ENCODE measurements at regions not wholly inside any gene's neighbourhood (a gene's known extent, or its start where the extent isn't known, plus 50 kb on each side); places are given as distances from the start of the nearest gene placed in this dataset.

GRCh38 chr12:124514996-124515932 lies 52.1 kb downstream of the NCOR2 start:
- H3K9ac ChIP-seq (ENCODE audit: insufficient read depth, low read length) = no peak overlapping the region
- no peak for DNase-seq (ENCODE audit: low read depth in 2 of 2)
- peaks cover 2% of the 10 kb centered on the region for H4K20me1 ChIP-seq (ENCODE audit: control insufficient read depth, extremely low read depth, insufficient read depth, low read length)
- H3K27me3 ChIP-seq (ENCODE audit: control insufficient read depth, insufficient read depth, low read length) = no peaks in the 10 kb centered on the region
- peaks cover 3% of the 10 kb centered on the region for H3K36me3 ChIP-seq (ENCODE audit: control insufficient read depth, insufficient read depth, low read length)
- H3K79me2 ChIP-seq (ENCODE audit: control insufficient read depth, insufficient read depth, low read length) = peaks cover 39% of the 10 kb centered on the region
- H3K4me1 ChIP-seq (ENCODE audit: control insufficient read depth, extremely low read depth, insufficient read depth, low read length) = peaks cover 36% of the 10 kb centered on the region
- no peaks in the 10 kb centered on the region for H3K9me3 ChIP-seq (ENCODE audit: control insufficient read depth, insufficient read depth, low read depth, low read length)
- H2AFZ ChIP-seq (ENCODE audit: low read length) = no peak overlapping the region
- no peak overlapping the region for H3K27ac ChIP-seq (ENCODE audit: insufficient read depth, low read length)
- no peak overlapping the region for H3K4me3 ChIP-seq (replicated peaks in 1 of 4; ENCODE audit: control extremely low read depth in 1 of 4, insufficient read depth in 1 of 4, low read depth in 3 of 4, low read length in 4 of 4)
- TF ChIP-seq CTCF (conservative IDR thresholded peaks at IDR 0.05 in 1 of 2, IDR thresholded peaks at IDR 0.05 in 1 of 2; ENCODE audit: low read depth in 1 of 2, low read length in 2 of 2) = no peak
- no peak for TF ChIP-seq EZH2 (IDR thresholded peaks at IDR 0.05; ENCODE audit: low read length, missing control alignments)
- no peak overlapping the region for H3K4me2 ChIP-seq (ENCODE audit: extremely low read depth, insufficient read depth, low read length)

GRCh38 chr12:124514145-124514995 lies 53.0 kb downstream of the NCOR2 start:
- H3K9ac ChIP-seq (ENCODE audit: insufficient read depth, low read length) = no peak overlapping the region
- peaks cover 39% of the 10 kb centered on the region for H3K79me2 ChIP-seq (ENCODE audit: control insufficient read depth, insufficient read depth, low read length)
- H3K36me3 ChIP-seq (ENCODE audit: control insufficient read depth, insufficient read depth, low read length) = peaks cover 3% of the 10 kb centered on the region
- no peak overlapping the region for H3K4me2 ChIP-seq (ENCODE audit: extremely low read depth, insufficient read depth, low read length)
- no peaks in the 10 kb centered on the region for H3K27me3 ChIP-seq (ENCODE audit: control insufficient read depth, insufficient read depth, low read length)
- peaks cover 33% of the 10 kb centered on the region for H3K4me1 ChIP-seq (ENCODE audit: control insufficient read depth, extremely low read depth, insufficient read depth, low read length)
- H2AFZ ChIP-seq (ENCODE audit: low read length) = no peak overlapping the region
- no peak for DNase-seq (ENCODE audit: low read depth in 2 of 2)
- TF ChIP-seq CTCF (conservative IDR thresholded peaks at IDR 0.05 in 1 of 2, IDR thresholded peaks at IDR 0.05 in 1 of 2; ENCODE audit: low read depth in 1 of 2, low read length in 2 of 2) (no peak), EZH2 (IDR thresholded peaks at IDR 0.05; ENCODE audit: low read length, missing control alignments) (no peak)
- H4K20me1 ChIP-seq (ENCODE audit: control insufficient read depth, extremely low read depth, insufficient read depth, low read length) = peaks cover 2% of the 10 kb centered on the region
- H3K4me3 ChIP-seq (replicated peaks in 1 of 4; ENCODE audit: control extremely low read depth in 1 of 4, insufficient read depth in 1 of 4, low read depth in 3 of 4, low read length in 4 of 4) = no peak overlapping the region
- no peaks in the 10 kb centered on the region for H3K9me3 ChIP-seq (ENCODE audit: control insufficient read depth, insufficient read depth, low read depth, low read length)
- H3K27ac ChIP-seq (ENCODE audit: insufficient read depth, low read length) = peak overlapping the region; percentile 74

GRCh38 chr12:124513297-124513867 lies 54.0 kb downstream of the NCOR2 start:
- H3K4me2 ChIP-seq (ENCODE audit: extremely low read depth, insufficient read depth, low read length) = peak overlapping the region; percentile 48
- H3K4me3 ChIP-seq (replicated peaks in 1 of 4; ENCODE audit: control extremely low read depth in 1 of 4, insufficient read depth in 1 of 4, low read depth in 3 of 4, low read length in 4 of 4) = peak overlapping the region in 1 of 4 experiments; percentile 7
- H3K9me3 ChIP-seq (ENCODE audit: control insufficient read depth, insufficient read depth, low read depth, low read length) = no peaks in the 10 kb centered on the region
- TF ChIP-seq EZH2 (IDR thresholded peaks at IDR 0.05; ENCODE audit: low read length, missing control alignments) = no peak
- no peak for TF ChIP-seq CTCF (conservative IDR thresholded peaks at IDR 0.05 in 1 of 2, IDR thresholded peaks at IDR 0.05 in 1 of 2; ENCODE audit: low read depth in 1 of 2, low read length in 2 of 2)
- peak overlapping the region; percentile 74 for H3K27ac ChIP-seq (ENCODE audit: insufficient read depth, low read length)
- peaks cover 39% of the 10 kb centered on the region for H3K79me2 ChIP-seq (ENCODE audit: control insufficient read depth, insufficient read depth, low read length)
- H3K36me3 ChIP-seq (ENCODE audit: control insufficient read depth, insufficient read depth, low read length) = peaks cover 3% of the 10 kb centered on the region
- H4K20me1 ChIP-seq (ENCODE audit: control insufficient read depth, extremely low read depth, insufficient read depth, low read length) = peaks cover 2% of the 10 kb centered on the region
- peak overlapping the region; percentile 18 for H3K9ac ChIP-seq (ENCODE audit: insufficient read depth, low read length)
- DNase-seq (ENCODE audit: low read depth in 2 of 2) = peak in 1 of 2 donors; percentile 62
- H2AFZ ChIP-seq (ENCODE audit: low read length) = no peak overlapping the region
- H3K4me1 ChIP-seq (ENCODE audit: control insufficient read depth, extremely low read depth, insufficient read depth, low read length) = peaks cover 37% of the 10 kb centered on the region
- H3K27me3 ChIP-seq (ENCODE audit: control insufficient read depth, insufficient read depth, low read length) = no peaks in the 10 kb centered on the region

Measured in fibroblast of lung (primary cell).